IMR-90 (cell line): ENCODE measurements at regions not wholly inside any gene's neighbourhood (a gene's known extent, or its start where the extent isn't known, plus 50 kb on each side); places are given as distances from the start of the nearest gene placed in this dataset.
"Not testable (repeated sequence)": the region's sequence is repeated elsewhere in the genome, so short reads cannot be mapped to it uniquely, and the experiment has no call there.

Experiments used
- ATAC-seq: fragments of 200-7000 bp; cut with Tn5 transposase; 2 replicates; pipeline ENCODE4 v1.9.1; 2020; ENCODE audit warnings: low read depth, mild to moderate bottlenecking, moderate library complexity
- BruUV-seq: library from RNA; stranded (reverse); fragments of 400-500 nt; replicated peaks from 2 replicates; lab custom pipeline; 2021; lab: Mats Ljungman, UMichigan
- CTCF ChIA-PET: fragments of 300-600 bp; formaldehyde crosslinking; extraction: SDS; loops from one replicate; lab custom pipeline; 2021; ENCODE audit warnings: antibody characterized with exemption; lab: Yijun Ruan, JAX
- POLR2A ChIA-PET: fragments of 300-600 bp; sonication (Branson Sonifier 250); formaldehyde crosslinking; loops from one replicate; lab custom pipeline; 2022; ENCODE audit warnings: antibody characterized with exemption; ENCODE audit not compliant: unreplicated experiment; lab: Charles Lee
- DNase-seq: peaks from one replicate; pipeline ENCODE4 v3.0.0; 2013
- H2AFZ ChIP-seq: replicated peaks from 2 replicates; pipeline ENCODE3; 2013; ENCODE audit warnings: low read length, mild to moderate bottlenecking; ENCODE audit not compliant: poor library complexity
- H2AK5ac ChIP-seq: 2 replicates; pipeline ENCODE4 v1.6.1; 2013; ENCODE audit warnings: low read depth, low read length, inconsistent platforms
- H2AK9ac ChIP-seq: replicated peaks from 2 replicates; pipeline ENCODE3; 2013; ENCODE audit warnings: mild to moderate bottlenecking, low read depth, low read length, moderate library complexity; ENCODE audit not compliant: poor library complexity
- H2BK120ac ChIP-seq: 2 replicates; pipeline ENCODE4 v1.6.1; 2013; ENCODE audit warnings: low read depth, low read length, inconsistent platforms
- H2BK15ac ChIP-seq: 3 replicates; pipeline ENCODE4 v1.6.1; 2013; ENCODE audit warnings: low read depth, low read length, inconsistent platforms
- H2BK20ac ChIP-seq: 2 replicates; pipeline ENCODE4 v1.6.1; 2013; ENCODE audit warnings: low read depth, mild to moderate bottlenecking, inconsistent platforms, low read length, moderate library complexity
- H2BK5ac ChIP-seq: 2 replicates; pipeline ENCODE4 v1.6.1; 2013; ENCODE audit warnings: mild to moderate bottlenecking, low read depth, low read length, inconsistent platforms; ENCODE audit not compliant: poor library complexity, severe bottlenecking
- H3K14ac ChIP-seq: replicated peaks from 2 replicates; pipeline ENCODE4 v1.6.1; 2013; ENCODE audit warnings: low read depth, low read length, inconsistent platforms
- H3K18ac ChIP-seq: 2 replicates; pipeline ENCODE4 v1.6.1; 2013; ENCODE audit warnings: low read depth, low read length, control low read depth
- H3K23ac ChIP-seq: 2 replicates; pipeline ENCODE4 v1.6.1; 2013; ENCODE audit warnings: low read depth, low read length, inconsistent platforms
- H3K27ac ChIP-seq: 2 replicates; pipeline ENCODE4 v1.5.1; 2013; ENCODE audit warnings: mild to moderate bottlenecking, control low read depth, low read length; ENCODE audit not compliant: insufficient read depth
- H3K27me3 ChIP-seq: 2 replicates; pipeline ENCODE4 v1.6.1; 2013; ENCODE audit warnings: low read length; ENCODE audit not compliant: control insufficient read depth, insufficient read depth
- H3K36me3 ChIP-seq: 2 replicates; pipeline ENCODE4 v1.6.1; 2013; ENCODE audit warnings: low read length, mixed read lengths; ENCODE audit not compliant: control insufficient read depth, insufficient read depth
- H3K4ac ChIP-seq: 2 replicates; pipeline ENCODE4 v1.6.1; 2013; ENCODE audit warnings: low read depth, low read length, inconsistent platforms
- H3K4me1 ChIP-seq: 2 replicates; pipeline ENCODE4 v1.6.1; 2013; ENCODE audit warnings: low read length, mixed read lengths; ENCODE audit not compliant: control insufficient read depth, insufficient read depth
- H3K4me2 ChIP-seq: 2 replicates; pipeline ENCODE4 v1.6.1; 2013; ENCODE audit warnings: low read depth, mild to moderate bottlenecking, control low read depth, low read length, moderate library complexity
- H3K4me3 ChIP-seq: 2 replicates; pipeline ENCODE4 v1.5.1; 2013; ENCODE audit warnings: low read depth, mild to moderate bottlenecking, control low read depth, low read length, moderate library complexity; ENCODE audit not compliant: insufficient read depth
- H3K56ac ChIP-seq: 2 replicates; pipeline ENCODE4 v1.6.1; 2013; ENCODE audit warnings: low read length, inconsistent platforms; ENCODE audit not compliant: insufficient read depth; ENCODE audit errors: extremely low read depth
- H3K79me1 ChIP-seq, 2 experiments: 2 replicates each; pipeline ENCODE4 v1.6.1; 2013; ENCODE audit warnings: low read length in 2 of 2, inconsistent platforms in 1 of 2, low read depth in 1 of 2
- H3K9ac ChIP-seq: 2 replicates; pipeline ENCODE4 v1.6.1; 2013; ENCODE audit warnings: low read depth, low read length, control low read depth
- H3K9me1 ChIP-seq: 2 replicates; pipeline ENCODE4 v1.6.1; 2013; ENCODE audit warnings: low read length, inconsistent platforms; ENCODE audit not compliant: insufficient read depth
- H3K9me3 ChIP-seq: 2 replicates; pipeline ENCODE4 v1.6.1; 2013; ENCODE audit warnings: low read length; ENCODE audit not compliant: control insufficient read depth, insufficient read depth
- H4K20me1 ChIP-seq: 2 replicates; pipeline ENCODE4 v1.6.1; 2013; ENCODE audit warnings: low read length, inconsistent platforms; ENCODE audit not compliant: insufficient read depth
- H4K5ac ChIP-seq: 2 replicates; pipeline ENCODE4 v1.6.1; 2013; ENCODE audit warnings: mild to moderate bottlenecking, low read depth, low read length, control low read depth
- H4K8ac ChIP-seq, 2 experiments: 2 replicates each; pipeline ENCODE4 v1.6.1; 2013; ENCODE audit warnings: low read depth in 2 of 2, low read length in 2 of 2, control low read depth in 1 of 2, inconsistent platforms in 1 of 2
- H4K91ac ChIP-seq: 2 replicates; pipeline ENCODE4 v1.6.1; 2013; ENCODE audit warnings: low read depth, low read length, inconsistent platforms; ENCODE audit not compliant: insufficient read depth
- CHD1 ChIP-seq: IDR thresholded peaks from 2 replicates; pipeline ENCODE4 v1.6.1; 2012; ENCODE audit warnings: low read depth, low read length, improper control_type of control experiment
- NFE2L2 ChIP-seq: fragments of 150-350 bp; IDR thresholded peaks from 2 replicates; pipeline ENCODE4 v1.6.1; 2016; ENCODE audit warnings: low read depth, mild to moderate bottlenecking, low read length
- POLR2A ChIP-seq: IDR thresholded peaks from 2 replicates; pipeline ENCODE4 v1.6.1; 2012; ENCODE audit warnings: mild to moderate bottlenecking, low read depth, low read length
- RAD21 ChIP-seq: IDR thresholded peaks from 2 replicates; pipeline ENCODE4 v1.6.1; 2012; ENCODE audit warnings: low read length, improper control_type of control experiment
- WGBS, 2 experiments: methylation state at CpG; one replicate each; pipeline versions ENCODE4 v1.1.5 to v1.1.7; 2013; ENCODE audit warnings: missing lambda C conversion rate in 2 of 2; ENCODE audit not compliant: insufficient read length in 1 of 2; ENCODE audit errors: extremely low coverage in 2 of 2; 5-methylcytosine and 5-hydroxymethylcytosine counted together
- dilution Hi-C: fragments of 300-500 bp; cut with HindIII; formaldehyde crosslinking; loops from one replicate; pipeline ENCODE4 v1.14.3; 2018; ENCODE audit warnings: low sequenced_read_pairs; ENCODE audit not compliant: unreplicated experiment
- in situ Hi-C: fragments of 300-500 bp; cut with MboI; formaldehyde crosslinking; loops from 3 replicates; pipeline ENCODE4 v1.14.3; 2019; ENCODE audit warnings: low sequenced_read_pairs, inconsistent platforms, mixed read lengths
- intact Hi-C: fragments of 100-400 bp; cut with micrococcal nuclease; formaldehyde crosslinking; loops from 2 replicates; pipeline ENCODE4 v1.10.0; 2022

GRCh38 chr18:59038295-59039039 is 101.2 kb upstream of the SEC11C start:
- TF ChIP-seq RAD21 = no peak
- TF ChIP-seq NFE2L2 = no peak
- no peak for TF ChIP-seq POLR2A
- no peak for TF ChIP-seq CHD1
- Histone ChIP-seq H3K9me3 (no peaks in the 10 kb centered on the region), H3K4me3 (no peak overlapping the region), H3K27me3 (no peaks in the 10 kb centered on the region), H4K91ac (no peak overlapping the region), H2AK9ac (no peak overlapping the region), H3K4me1 (peaks cover 6% of the 10 kb centered on the region), H2AK5ac (no peak overlapping the region), H3K14ac (no peak overlapping the region), H3K4ac (no peak overlapping the region), H2BK15ac (no peak overlapping the region), H3K18ac (no peak overlapping the region), H3K79me1 (no peaks in the 10 kb centered on the region), H2AFZ (no peak overlapping the region), H3K4me2 (no peak overlapping the region), H4K20me1 (no peaks in the 10 kb centered on the region), H3K9me1 (no peaks in the 10 kb centered on the region; the same call in 1 of the 2 replicates), H4K5ac (no peak overlapping the region), H2BK120ac (no peak overlapping the region), H2BK20ac (no peak overlapping the region), H3K27ac (no peak overlapping the region), H3K23ac (no peak overlapping the region), H2BK5ac (no peak overlapping the region), H3K56ac (no peak overlapping the region), H4K8ac (no peak overlapping the region), H3K36me3 (no peaks in the 10 kb centered on the region), H3K9ac (no peak overlapping the region)
- ChIA-PET CTCF (interaction anchor here (0.6 kb wide), 1 partner anchor 1155 kb away, joined by 5 read pairs; no protein-coding TSS in a partner anchor), POLR2A (no interaction called here)
- in situ Hi-C loops = no loop called here
- no CpG with 5 or more reads among the region's 8 CpGs for WGBS, 2 experiments
- no peak for DNase-seq
- BruUV-seq = no TSS peak
- no peak for ATAC-seq
- dilution Hi-C loops = no loop called here
- intact Hi-C loops = no loop called here

GRCh38 chr18:59039040-59039320 is 100.7 kb upstream of the SEC11C start:
- H2AK5ac ChIP-seq, H4K91ac ChIP-seq, H3K9me1 ChIP-seq, H2AFZ ChIP-seq, H3K14ac ChIP-seq, H4K8ac ChIP-seq, H3K23ac ChIP-seq, H3K27me3 ChIP-seq, H2AK9ac ChIP-seq, H3K9ac ChIP-seq, POLR2A ChIA-PET, H3K18ac ChIP-seq, in situ Hi-C loops, intact Hi-C loops, BruUV-seq, H3K4me2 ChIP-seq, H2BK120ac ChIP-seq, H2BK20ac ChIP-seq, H3K4me3 ChIP-seq, H3K27ac ChIP-seq, H3K4ac ChIP-seq, H3K36me3 ChIP-seq, H3K56ac ChIP-seq, H3K9me3 ChIP-seq, dilution Hi-C loops, H2BK5ac ChIP-seq, H3K4me1 ChIP-seq, H3K79me1 ChIP-seq, H2BK15ac ChIP-seq, CTCF ChIA-PET, ATAC-seq, DNase-seq, H4K5ac ChIP-seq, H4K20me1 ChIP-seq: not testable (repeated sequence)
- WGBS, 2 experiments = no CpG with 5 or more reads among the region's 1 CpG
